ENCODE measurements at regions not wholly inside any gene's neighbourhood (a gene's known extent, or its start where the extent isn't known, plus 50 kb on each side); places are given as distances from the start of the nearest gene placed in this dataset.
"Not testable (repeated sequence)": the region's sequence is repeated elsewhere in the genome, so short reads cannot be mapped to it uniquely, and the experiment has no call there.

DNA sequence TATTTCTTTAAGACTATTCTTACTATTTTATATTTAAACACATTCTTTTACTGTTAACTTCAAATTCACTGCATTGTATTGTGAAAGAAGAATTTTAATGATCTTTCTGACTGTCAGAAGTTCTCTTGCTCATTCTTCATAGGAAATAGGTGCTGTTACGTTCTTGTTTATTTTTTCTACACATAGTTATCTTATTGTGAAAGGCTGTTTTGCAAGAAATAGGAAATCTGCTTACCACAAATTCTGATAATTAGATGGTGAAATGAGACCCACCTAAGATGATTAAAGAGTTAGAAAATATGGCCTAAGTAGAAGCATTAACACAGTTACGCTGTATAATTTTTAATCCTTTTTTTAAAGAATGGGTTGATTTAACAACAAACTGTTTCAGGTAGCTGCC, 316.1 kb upstream of the ZFP42 start:
- Histone ChIP-seq H4K20me1 (ENCODE audit: insufficient read depth, poor library complexity, severe bottlenecking) (no peaks in the 10 kb centered on the region), H2AFZ (no peak overlapping the region), H3K9me3 (ENCODE audit: low read depth) (no peaks in the 10 kb centered on the region), H3K4me2 (no peak overlapping the region), H3K9me2 (replicated peaks; ENCODE audit: insufficient read depth) (no peaks in the 10 kb centered on the region), H3K4me3 (no peak overlapping the region), H3K27me3 (no peaks in the 10 kb centered on the region), H3K79me2 (no peaks in the 10 kb centered on the region), H3K36me3 (replicated peaks; ENCODE audit: insufficient read depth, low read depth) (no peaks in the 10 kb centered on the region), H3K27ac (no peak overlapping the region), H3K4me1 (ENCODE audit: insufficient read depth) (no peaks in the 10 kb centered on the region)
- 82% methylated on average over 2 of the region's 2 CpGs for WGBS (ENCODE audit: low lambda C conversion rate, missing lambda C conversion rate)
- TF ChIP-seq EZH2 (IDR thresholded peaks at IDR 0.05; ENCODE audit: borderline replicate concordance) (no peak), EZH2phosphoT487 (IDR thresholded peaks at IDR 0.05; ENCODE audit: low read depth, severe bottlenecking, unreplicated experiment) (no peak)
- TF ChIP-seq, protein P1, sequence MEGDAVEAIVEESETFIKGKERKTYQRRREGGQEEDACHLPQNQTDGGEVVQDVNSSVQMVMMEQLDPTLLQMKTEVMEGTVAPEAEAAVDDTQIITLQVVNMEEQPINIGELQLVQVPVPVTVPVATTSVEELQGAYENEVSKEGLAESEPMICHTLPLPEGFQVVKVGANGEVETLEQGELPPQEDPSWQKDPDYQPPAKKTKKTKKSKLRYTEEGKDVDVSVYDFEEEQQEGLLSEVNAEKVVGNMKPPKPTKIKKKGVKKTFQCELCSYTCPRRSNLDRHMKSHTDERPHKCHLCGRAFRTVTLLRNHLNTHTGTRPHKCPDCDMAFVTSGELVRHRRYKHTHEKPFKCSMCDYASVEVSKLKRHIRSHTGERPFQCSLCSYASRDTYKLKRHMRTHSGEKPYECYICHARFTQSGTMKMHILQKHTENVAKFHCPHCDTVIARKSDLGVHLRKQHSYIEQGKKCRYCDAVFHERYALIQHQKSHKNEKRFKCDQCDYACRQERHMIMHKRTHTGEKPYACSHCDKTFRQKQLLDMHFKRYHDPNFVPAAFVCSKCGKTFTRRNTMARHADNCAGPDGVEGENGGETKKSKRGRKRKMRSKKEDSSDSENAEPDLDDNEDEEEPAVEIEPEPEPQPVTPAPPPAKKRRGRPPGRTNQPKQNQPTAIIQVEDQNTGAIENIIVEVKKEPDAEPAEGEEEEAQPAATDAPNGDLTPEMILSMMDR (IDR thresholded peaks at IDR 0.05; ENCODE audit: poor library complexity) = no peak
- DNase-seq (ENCODE audit: low spot score) = no peak

DNA sequence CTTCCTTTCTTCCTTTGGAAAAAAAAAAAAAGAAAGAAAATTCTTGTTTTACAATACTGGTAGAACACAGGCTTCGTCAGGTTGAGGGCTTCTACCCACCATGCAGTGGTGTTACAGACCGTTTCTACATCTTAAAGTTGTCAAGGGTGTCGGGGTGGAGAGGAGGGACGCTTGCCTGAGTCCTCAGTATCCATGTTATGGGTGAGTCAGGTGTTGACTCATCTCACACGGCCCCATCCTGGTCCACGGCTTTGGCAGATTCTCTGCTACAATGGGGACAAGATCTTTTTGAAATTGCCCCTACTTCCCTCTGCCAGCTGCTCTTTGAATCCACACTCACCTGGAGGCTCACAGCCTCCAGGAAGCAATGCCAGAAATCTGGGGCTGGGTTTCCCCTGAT, 310.3 kb upstream of the ZFP42 start:
- Histone ChIP-seq H2AFZ (no peak overlapping the region), H3K9me2 (replicated peaks; ENCODE audit: insufficient read depth) (no peaks in the 10 kb centered on the region), H3K79me2 (no peaks in the 10 kb centered on the region), H3K27ac (no peak overlapping the region), H3K27me3 (no peaks in the 10 kb centered on the region), H3K4me3 (no peak overlapping the region), H3K9me3 (ENCODE audit: low read depth) (no peaks in the 10 kb centered on the region), H3K4me1 (ENCODE audit: insufficient read depth) (no peaks in the 10 kb centered on the region), H3K4me2 (no peak overlapping the region), H4K20me1 (ENCODE audit: insufficient read depth, poor library complexity, severe bottlenecking) (no peaks in the 10 kb centered on the region), H3K36me3 (replicated peaks; ENCODE audit: insufficient read depth, low read depth) (no peaks in the 10 kb centered on the region)
- 83% methylated on average over 6 of the region's 6 CpGs for WGBS (ENCODE audit: low lambda C conversion rate, missing lambda C conversion rate)
- no peak for DNase-seq (ENCODE audit: low spot score)
- no peak for TF ChIP-seq EZH2 (IDR thresholded peaks at IDR 0.05; ENCODE audit: borderline replicate concordance)
- TF ChIP-seq, protein P1 (IDR thresholded peaks at IDR 0.05; ENCODE audit: poor library complexity) = no peak
- no peak for TF ChIP-seq EZH2phosphoT487 (IDR thresholded peaks at IDR 0.05; ENCODE audit: low read depth, severe bottlenecking, unreplicated experiment)

DNA sequence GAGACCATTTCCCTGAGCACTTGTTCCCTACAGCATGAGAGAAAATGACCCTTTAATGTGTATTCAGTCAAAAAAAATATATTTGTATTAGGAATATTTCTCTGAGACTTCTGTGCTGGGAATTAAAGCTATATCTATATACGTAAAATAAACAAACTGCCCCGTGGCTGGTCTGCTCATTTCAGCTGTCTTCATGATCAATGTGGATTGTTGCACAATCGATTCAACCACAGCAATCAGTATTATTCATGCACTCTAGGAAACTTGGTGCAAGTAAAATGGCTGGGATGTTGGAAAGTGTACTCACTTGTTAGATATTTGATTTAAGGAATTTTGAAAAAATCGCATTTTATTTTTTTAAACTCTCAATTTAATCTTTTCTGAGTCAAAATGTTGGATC, 307.9 kb upstream of the ZFP42 start:
- Histone ChIP-seq H3K9me3 (ENCODE audit: low read depth) (no peaks in the 10 kb centered on the region), H3K36me3 (replicated peaks; ENCODE audit: insufficient read depth, low read depth) (no peaks in the 10 kb centered on the region), H2AFZ (no peak overlapping the region), H3K9me2 (replicated peaks; ENCODE audit: insufficient read depth) (no peaks in the 10 kb centered on the region), H3K4me1 (ENCODE audit: insufficient read depth) (no peaks in the 10 kb centered on the region), H3K4me3 (no peak overlapping the region), H3K79me2 (no peaks in the 10 kb centered on the region), H3K27me3 (no peaks in the 10 kb centered on the region), H4K20me1 (ENCODE audit: insufficient read depth, poor library complexity, severe bottlenecking) (no peaks in the 10 kb centered on the region), H3K27ac (no peak overlapping the region), H3K4me2 (no peak overlapping the region)
- TF ChIP-seq EZH2phosphoT487 (IDR thresholded peaks at IDR 0.05; ENCODE audit: low read depth, severe bottlenecking, unreplicated experiment) (no peak), EZH2 (IDR thresholded peaks at IDR 0.05; ENCODE audit: borderline replicate concordance) (no peak)
- TF ChIP-seq, protein P1 (IDR thresholded peaks at IDR 0.05; ENCODE audit: poor library complexity) = no peak
- WGBS (ENCODE audit: low lambda C conversion rate, missing lambda C conversion rate) = 57% methylated on average over 4 of the region's 4 CpGs
- no peak for DNase-seq (ENCODE audit: low spot score)

DNA sequence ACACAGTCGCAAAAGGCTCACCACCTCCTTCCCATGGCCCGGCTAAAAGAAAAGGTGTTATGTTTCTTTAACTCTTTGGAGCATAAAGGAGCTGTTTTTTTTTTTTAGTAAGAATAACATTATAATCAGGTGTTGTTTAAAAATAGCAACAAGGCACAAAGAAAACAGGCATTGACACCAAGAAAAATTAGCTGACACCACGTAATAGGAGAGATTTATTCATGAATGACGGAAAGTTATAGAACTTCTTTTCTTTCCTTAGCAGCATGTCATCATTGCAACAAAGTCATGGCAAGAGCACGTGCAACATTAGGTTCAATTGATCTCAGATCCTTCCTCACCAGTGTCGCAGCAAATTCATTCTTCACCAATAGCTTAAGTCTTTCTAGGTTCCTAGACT, 302.9 kb upstream of the ZFP42 start:
- Histone ChIP-seq H3K9me2 (replicated peaks; ENCODE audit: insufficient read depth) (no peaks in the 10 kb centered on the region), H3K27ac (no peak overlapping the region), H3K36me3 (replicated peaks; ENCODE audit: insufficient read depth, low read depth) (no peaks in the 10 kb centered on the region), H2AFZ (no peak overlapping the region), H3K4me2 (no peak overlapping the region), H3K27me3 (no peaks in the 10 kb centered on the region), H3K9me3 (ENCODE audit: low read depth) (no peaks in the 10 kb centered on the region), H3K4me1 (ENCODE audit: insufficient read depth) (no peaks in the 10 kb centered on the region), H3K4me3 (no peak overlapping the region), H3K79me2 (no peaks in the 10 kb centered on the region), H4K20me1 (ENCODE audit: insufficient read depth, poor library complexity, severe bottlenecking) (no peaks in the 10 kb centered on the region)
- no peak for DNase-seq (ENCODE audit: low spot score)
- TF ChIP-seq EZH2 (IDR thresholded peaks at IDR 0.05; ENCODE audit: borderline replicate concordance) (no peak), EZH2phosphoT487 (IDR thresholded peaks at IDR 0.05; ENCODE audit: low read depth, severe bottlenecking, unreplicated experiment) (no peak)
- TF ChIP-seq, protein P1 (IDR thresholded peaks at IDR 0.05; ENCODE audit: poor library complexity) = no peak
- 71% methylated on average over 6 of the region's 6 CpGs for WGBS (ENCODE audit: low lambda C conversion rate, missing lambda C conversion rate)

DNA sequence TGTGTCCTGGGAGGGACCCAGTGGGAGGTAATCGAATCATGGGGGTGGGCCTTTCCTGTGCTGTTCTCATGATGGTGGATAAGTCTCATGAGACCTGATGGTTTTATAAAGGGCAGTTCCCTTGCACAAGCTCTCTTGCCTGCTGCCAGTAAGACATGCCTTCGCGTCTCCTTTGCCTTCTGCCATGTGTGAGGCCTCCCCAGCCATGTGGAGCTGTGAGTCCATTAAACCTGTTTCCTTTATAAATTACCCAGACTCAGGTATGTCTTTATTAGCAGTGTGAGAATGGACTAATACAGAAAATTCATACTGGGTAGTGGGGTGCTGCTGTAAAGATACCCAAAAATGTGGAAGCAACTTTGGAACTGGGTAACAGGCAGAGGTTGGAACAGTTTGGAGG, 300.0 kb upstream of the ZFP42 start:
- H3K79me2 ChIP-seq; H3K9me3 ChIP-seq (ENCODE audit: low read depth); H3K36me3 ChIP-seq (replicated peaks; ENCODE audit: insufficient read depth, low read depth); H2AFZ ChIP-seq; H3K9me2 ChIP-seq (replicated peaks; ENCODE audit: insufficient read depth); H3K4me3 ChIP-seq; H3K27ac ChIP-seq; H4K20me1 ChIP-seq (ENCODE audit: insufficient read depth, poor library complexity, severe bottlenecking); H3K4me2 ChIP-seq; DNase-seq (ENCODE audit: low spot score); H3K27me3 ChIP-seq; H3K4me1 ChIP-seq (ENCODE audit: insufficient read depth): not testable (repeated sequence)
- WGBS (ENCODE audit: low lambda C conversion rate, missing lambda C conversion rate) = 94% methylated on average over 3 of the region's 3 CpGs

Data from hepatocyte (in vitro differentiated cells).